ENCODE measurements at regions not wholly inside any gene's neighbourhood (a gene's known extent, or its start where the extent isn't known, plus 50 kb on each side); places are given as distances from the start of the nearest gene placed in this dataset.
"Not testable (repeated sequence)": the region's sequence is repeated elsewhere in the genome, so short reads cannot be mapped to it uniquely, and the experiment has no call there.

DNA sequence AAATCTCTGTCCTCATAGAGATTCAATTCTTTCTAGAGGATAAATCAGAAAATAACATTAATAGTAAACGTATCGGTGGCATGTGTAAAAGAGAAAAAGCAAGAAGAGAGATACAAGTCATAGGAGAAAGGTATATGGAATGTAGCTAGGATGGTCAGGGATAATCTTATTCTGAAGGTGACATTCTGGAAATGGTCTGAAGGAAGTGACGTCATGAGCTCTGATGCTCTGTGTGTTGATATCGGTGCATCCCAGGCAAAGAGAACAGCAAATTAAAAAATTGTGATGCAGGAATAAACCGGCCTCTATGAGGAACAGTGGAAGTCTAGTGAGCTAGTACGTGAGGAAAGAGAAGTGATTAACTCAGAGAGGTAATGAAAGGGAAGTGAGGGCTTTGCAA lies 1215.8 kb downstream of the CNTNAP5 start:
- H3K36me3 Mint-ChIP-seq = no peaks in the 10 kb centered on the region
- no peak overlapping the region for H3K27ac Mint-ChIP-seq
- no peak for ATAC-seq
- no peak overlapping the region for H3K4me3 Mint-ChIP-seq
- H3K9me3 Mint-ChIP-seq = peaks cover 10% of the 10 kb centered on the region
- no peaks in the 10 kb centered on the region for H3K27me3 Mint-ChIP-seq
- H3K4me1 Mint-ChIP-seq = no peaks in the 10 kb centered on the region

DNA sequence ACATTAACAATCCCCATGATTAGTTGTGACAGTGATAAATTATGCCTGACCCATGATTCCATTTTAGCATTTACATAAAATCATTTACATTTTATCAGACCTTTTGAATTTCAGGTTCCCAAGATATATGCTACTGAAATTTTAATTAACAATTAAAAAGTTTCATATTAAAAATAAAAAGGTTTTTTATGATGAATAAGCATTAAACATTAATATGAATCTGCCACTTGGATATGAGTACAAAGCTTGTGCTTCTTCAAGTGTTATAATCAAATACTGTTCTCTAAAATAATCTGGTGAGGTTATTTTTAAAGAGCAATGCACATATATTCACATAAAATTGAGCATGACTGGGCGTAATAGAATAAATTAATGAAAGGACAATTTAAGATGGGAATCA lies 1218.0 kb downstream of the CNTNAP5 start:
- Mint-ChIP-seq H3K27me3 (no peaks in the 10 kb centered on the region), H3K27ac (no peak overlapping the region), H3K9me3 (peaks cover 13% of the 10 kb centered on the region), H3K4me1 (no peaks in the 10 kb centered on the region), H3K4me3 (no peak overlapping the region), H3K36me3 (no peaks in the 10 kb centered on the region)
- no peak for ATAC-seq

DNA sequence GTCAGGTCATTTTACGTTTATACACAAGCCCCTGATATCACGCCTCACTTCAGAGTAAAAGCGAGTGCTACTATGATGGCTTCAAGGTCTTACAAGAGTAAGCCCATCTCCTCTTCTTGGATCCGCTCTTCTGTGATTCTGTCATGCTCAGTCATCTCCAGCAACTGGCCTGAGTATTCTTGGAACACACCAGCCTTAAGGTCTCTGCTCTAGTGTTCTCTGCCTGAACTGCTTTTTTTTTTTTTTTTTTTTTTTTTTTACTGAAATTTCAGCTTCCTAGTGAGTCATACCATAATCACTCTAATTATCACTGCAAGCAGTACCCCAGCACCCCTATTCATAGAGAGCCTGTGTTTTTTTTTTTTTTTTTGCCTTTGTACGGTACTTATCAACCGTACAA lies 1228.9 kb downstream of the CNTNAP5 start:
- no peaks in the 10 kb centered on the region for H3K36me3 Mint-ChIP-seq
- no peak overlapping the region for H3K27ac Mint-ChIP-seq
- no peaks in the 10 kb centered on the region for H3K27me3 Mint-ChIP-seq
- ATAC-seq = no peak
- peaks cover 4% of the 10 kb centered on the region for H3K9me3 Mint-ChIP-seq
- H3K4me1 Mint-ChIP-seq = no peaks in the 10 kb centered on the region
- no peak overlapping the region for H3K4me3 Mint-ChIP-seq

DNA sequence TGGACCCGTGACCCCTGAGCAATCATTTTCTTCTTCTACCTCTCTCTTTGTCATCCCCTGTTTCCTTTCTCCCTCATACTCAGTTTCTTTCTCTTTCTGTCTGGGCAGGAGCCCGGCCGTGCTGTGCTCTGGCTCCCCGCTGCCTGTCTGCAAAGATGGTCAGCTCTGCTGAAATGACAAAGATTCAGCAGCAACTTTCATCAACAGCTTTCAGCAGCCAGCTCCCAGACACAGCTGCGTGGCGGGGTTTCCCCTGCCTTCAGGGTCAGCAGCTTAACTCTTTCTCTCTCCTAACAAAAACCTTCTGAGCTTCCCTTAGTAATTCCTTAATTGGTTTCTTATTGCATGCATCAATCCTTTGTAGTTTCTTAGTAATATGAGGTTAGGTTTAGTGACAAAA lies 1234.4 kb downstream of the CNTNAP5 start:
- Mint-ChIP-seq H3K4me3 (no peak overlapping the region), H3K27me3 (no peaks in the 10 kb centered on the region), H3K27ac (no peak overlapping the region), H3K4me1 (no peaks in the 10 kb centered on the region), H3K9me3 (peaks cover 8% of the 10 kb centered on the region), H3K36me3 (no peaks in the 10 kb centered on the region)
- no peak for ATAC-seq

DNA sequence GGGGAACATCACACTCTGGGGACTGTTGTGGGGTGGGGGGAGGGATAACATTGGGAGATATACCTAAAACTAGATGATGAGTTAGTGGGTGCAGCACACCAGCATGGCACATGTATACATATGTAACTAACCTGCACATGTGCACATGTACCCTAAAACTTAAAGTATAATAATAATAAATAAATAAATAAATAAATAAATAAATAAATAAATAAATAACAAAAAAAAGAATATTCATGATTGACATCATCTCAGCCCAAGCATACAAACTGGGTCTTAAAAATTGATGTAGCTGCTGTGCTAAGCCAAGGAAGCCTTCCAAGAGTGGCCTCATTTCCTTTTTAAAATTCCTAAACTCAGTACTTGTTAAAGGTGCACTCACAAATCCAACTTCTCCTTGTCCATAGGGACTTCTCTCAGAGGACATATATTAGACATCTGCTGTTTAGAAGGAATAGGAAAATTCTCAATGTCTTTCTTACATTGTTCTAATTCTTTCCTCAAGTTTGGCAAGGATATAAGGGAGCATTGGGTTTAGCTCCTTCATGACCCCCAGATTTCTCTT lies 1235.4 kb downstream of the CNTNAP5 start:
- not testable (repeated sequence) for H3K36me3 Mint-ChIP-seq, H3K9me3 Mint-ChIP-seq, ATAC-seq, H3K27me3 Mint-ChIP-seq, H3K27ac Mint-ChIP-seq, H3K4me1 Mint-ChIP-seq, H3K4me3 Mint-ChIP-seq

DNA sequence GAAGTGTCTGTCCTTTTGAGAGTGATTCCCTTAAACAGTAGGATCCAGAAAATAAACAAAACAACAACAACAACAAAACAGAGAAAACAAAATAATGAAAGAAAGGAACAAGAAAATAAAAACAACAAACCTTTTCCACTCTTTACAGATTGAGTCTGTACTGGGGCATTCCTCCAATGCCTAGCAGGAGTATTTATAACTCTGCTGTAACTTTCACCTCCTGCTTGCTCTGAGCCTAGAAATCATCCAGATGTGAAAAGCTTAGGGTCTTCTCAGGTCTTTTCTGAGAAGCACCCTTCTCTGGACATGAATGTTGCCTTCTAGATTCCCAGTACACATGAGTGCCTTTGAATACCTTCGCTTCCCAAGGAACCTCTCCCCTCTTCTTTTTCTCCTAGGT lies 1239.4 kb downstream of the CNTNAP5 start:
- H3K36me3 Mint-ChIP-seq = no peaks in the 10 kb centered on the region
- H3K27ac Mint-ChIP-seq = no peak overlapping the region
- peaks cover 4% of the 10 kb centered on the region for H3K9me3 Mint-ChIP-seq
- H3K27me3 Mint-ChIP-seq = no peaks in the 10 kb centered on the region
- no peaks in the 10 kb centered on the region for H3K4me1 Mint-ChIP-seq
- ATAC-seq = no peak
- no peak overlapping the region for H3K4me3 Mint-ChIP-seq

DNA sequence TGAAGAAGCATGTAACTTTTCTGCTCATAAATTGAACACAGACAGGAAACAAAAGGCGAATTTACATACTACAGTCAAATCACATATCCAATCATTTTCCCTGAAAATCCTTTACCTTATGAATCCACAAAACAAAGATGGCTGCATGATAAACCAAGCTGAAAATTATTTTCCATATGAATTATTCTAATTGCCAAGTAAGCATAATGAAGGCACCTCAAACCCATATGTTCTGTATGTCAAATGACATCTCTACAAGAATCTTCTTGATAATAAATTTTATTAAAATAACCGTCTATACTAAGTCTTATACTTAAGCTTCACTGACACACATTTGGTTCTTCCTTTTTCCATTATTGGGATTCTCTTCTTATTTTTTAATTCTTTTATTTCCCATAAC lies 1242.6 kb downstream of the CNTNAP5 start:
- no peak for ATAC-seq
- H3K9me3 Mint-ChIP-seq = peaks cover 5% of the 10 kb centered on the region
- no peaks in the 10 kb centered on the region for H3K4me1 Mint-ChIP-seq
- no peak overlapping the region for H3K4me3 Mint-ChIP-seq
- no peaks in the 10 kb centered on the region for H3K27me3 Mint-ChIP-seq
- H3K27ac Mint-ChIP-seq = no peak overlapping the region
- no peaks in the 10 kb centered on the region for H3K36me3 Mint-ChIP-seq

DNA sequence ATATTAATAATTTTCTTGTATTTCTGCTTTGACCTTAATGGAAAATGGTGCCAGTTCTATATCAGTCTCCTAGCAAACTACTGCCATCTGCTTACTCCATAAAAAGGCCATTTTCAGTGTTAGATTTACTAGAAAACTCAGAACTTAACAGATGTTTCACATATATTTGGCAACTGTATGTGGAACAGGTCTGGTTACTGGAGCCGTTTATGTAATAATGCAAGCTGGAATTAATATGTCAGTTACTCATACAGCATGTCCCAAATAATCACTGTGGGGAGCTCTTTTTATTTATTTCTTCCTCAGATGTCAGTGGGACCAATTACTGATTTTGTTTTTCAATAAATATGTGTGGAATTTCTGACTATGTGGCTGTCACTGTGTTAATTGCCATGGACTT lies 1247.6 kb downstream of the CNTNAP5 start:
- Mint-ChIP-seq H3K27me3 (no peaks in the 10 kb centered on the region), H3K36me3 (no peaks in the 10 kb centered on the region), H3K9me3 (peaks cover 10% of the 10 kb centered on the region), H3K27ac (no peak overlapping the region), H3K4me1 (no peaks in the 10 kb centered on the region), H3K4me3 (no peak overlapping the region)
- no peak for ATAC-seq

DNA sequence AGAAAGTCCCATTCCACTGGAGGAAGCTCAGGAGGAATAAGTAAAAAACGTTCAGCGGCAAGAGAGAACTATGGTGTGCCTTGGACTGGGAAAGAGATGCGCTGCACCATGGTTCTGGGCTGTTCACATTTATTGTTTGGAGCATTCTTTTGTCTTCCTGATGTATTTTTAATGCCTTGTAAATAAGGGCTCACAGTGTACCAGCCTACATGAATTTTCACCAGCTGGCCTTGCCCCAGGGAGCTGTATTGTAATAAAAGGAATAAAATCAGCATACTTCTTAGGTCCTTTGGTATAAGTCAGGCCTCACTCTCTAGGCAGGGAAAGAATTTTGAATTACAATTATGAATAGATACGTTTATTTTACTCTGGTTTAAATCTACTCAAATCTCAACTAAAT lies 1249.6 kb downstream of the CNTNAP5 start:
- Mint-ChIP-seq H3K27me3 (no peaks in the 10 kb centered on the region), H3K9me3 (peaks cover 7% of the 10 kb centered on the region), H3K36me3 (no peaks in the 10 kb centered on the region), H3K4me1 (no peaks in the 10 kb centered on the region), H3K27ac (no peak overlapping the region), H3K4me3 (no peak overlapping the region)
- no peak for ATAC-seq

DNA sequence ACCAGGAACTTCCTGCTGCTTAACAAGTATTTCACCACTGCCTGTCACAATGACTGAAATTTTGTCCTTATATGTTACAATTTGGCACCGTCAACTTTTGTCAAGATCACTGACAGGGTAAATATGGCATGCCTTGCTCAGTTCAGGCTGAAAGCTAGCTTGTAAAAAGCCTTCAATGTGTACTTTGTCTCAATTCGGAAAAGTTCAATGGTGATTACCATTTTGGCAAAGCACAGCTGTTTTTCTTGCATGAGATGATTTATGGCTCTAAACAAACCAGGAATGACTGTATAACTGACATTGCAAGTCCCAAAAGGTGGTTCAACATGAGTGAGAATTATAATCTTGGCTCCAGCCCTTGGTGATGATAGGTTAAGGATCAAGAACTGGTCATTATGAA lies 1255.2 kb downstream of the CNTNAP5 start:
- no peak overlapping the region for H3K4me3 Mint-ChIP-seq
- ATAC-seq = no peak
- no peaks in the 10 kb centered on the region for H3K4me1 Mint-ChIP-seq
- H3K27ac Mint-ChIP-seq = no peak overlapping the region
- H3K36me3 Mint-ChIP-seq = no peaks in the 10 kb centered on the region
- no peaks in the 10 kb centered on the region for H3K27me3 Mint-ChIP-seq
- peaks cover 6% of the 10 kb centered on the region for H3K9me3 Mint-ChIP-seq

DNA sequence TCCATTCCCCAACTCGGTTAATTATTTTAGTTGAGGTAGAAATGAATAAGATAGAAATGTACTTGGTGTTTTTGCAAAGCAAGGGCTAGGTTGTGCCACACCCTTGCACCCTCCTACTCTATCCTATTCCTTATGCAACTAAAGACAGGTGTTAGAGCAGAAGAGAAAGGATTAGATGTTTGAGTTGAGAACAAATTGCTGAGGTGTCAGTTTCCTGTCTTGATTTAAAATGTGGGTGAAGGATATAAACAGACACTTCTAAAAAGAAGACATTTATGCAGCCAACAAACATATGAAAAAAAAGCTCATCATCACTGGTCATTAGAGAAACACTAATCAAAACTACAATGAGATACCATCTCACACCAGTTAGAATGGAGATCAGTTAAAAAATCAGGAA lies 1256.2 kb downstream of the CNTNAP5 start:
- H3K36me3 Mint-ChIP-seq = no peaks in the 10 kb centered on the region
- ATAC-seq = no peak
- H3K27ac Mint-ChIP-seq = no peak overlapping the region

DNA sequence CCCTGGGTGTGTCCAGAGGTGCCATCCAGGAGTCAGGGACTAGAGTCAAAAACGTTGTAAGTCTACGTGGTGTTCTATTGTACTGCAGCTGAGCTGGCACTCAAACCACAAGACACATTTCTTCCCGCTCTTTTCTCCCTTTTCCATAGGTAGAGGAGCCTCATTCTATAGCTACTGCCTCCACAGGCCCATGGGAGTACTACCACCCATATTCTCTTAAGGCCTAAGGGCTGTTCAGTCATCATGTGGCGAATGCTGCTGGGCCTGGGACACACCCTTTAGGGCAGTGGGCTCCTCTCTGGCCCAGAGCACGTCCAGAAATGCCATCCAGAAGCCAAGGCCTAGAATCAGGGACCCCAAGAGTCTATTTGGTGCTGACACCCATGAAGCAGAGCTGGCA lies 1271.7 kb downstream of the CNTNAP5 start:
- Mint-ChIP-seq H3K27ac (no peak overlapping the region), H3K4me3 (no peak overlapping the region), H3K4me1 (no peaks in the 10 kb centered on the region), H3K9me3 (peaks cover 2% of the 10 kb centered on the region), H3K27me3 (no peaks in the 10 kb centered on the region), H3K36me3 (no peaks in the 10 kb centered on the region)
- ATAC-seq = no peak

More for the DNA sequence above, 1256.2 kb downstream of the CNTNAP5 start:
- Mint-ChIP-seq H3K27me3 (no peaks in the 10 kb centered on the region), H3K4me1 (no peaks in the 10 kb centered on the region), H3K4me3 (no peak overlapping the region), H3K9me3 (peaks cover 6% of the 10 kb centered on the region)

DNA sequence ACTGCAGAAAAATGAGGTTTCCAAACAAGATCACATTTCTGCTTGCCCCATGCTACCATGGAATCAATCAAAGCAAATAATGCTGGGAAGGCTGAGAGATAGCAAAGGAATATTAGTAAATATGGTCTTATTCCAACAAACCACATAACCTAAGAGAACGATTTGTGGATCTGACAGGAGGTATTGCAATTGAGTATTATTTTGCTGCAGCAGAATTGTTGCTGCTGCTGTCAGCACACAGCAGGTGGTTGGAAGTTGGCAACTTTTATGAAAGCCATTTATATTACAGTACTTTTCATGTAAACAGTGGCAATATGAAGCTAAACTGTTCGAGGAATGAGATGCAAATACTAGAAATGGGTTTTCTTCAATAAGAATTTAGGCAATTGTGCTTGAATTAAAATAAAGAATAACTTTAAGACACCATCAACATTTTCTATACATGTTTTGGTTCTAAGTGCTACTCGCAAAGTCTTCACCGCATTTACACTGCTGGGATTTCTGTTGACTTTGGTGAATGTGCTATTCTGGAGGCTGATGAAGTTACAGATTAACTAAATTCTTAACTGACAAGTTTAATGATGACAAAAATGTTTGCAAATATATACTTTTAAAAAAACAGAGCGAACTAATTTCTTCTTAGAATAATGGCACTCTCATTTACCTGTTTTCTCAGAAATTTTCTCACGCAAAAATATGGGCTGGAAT lies 1285.7 kb downstream of the CNTNAP5 start:
- Mint-ChIP-seq H3K27me3 (no peaks in the 10 kb centered on the region), H3K9me3 (peaks cover 7% of the 10 kb centered on the region), H3K4me1 (no peaks in the 10 kb centered on the region), H3K36me3 (no peaks in the 10 kb centered on the region), H3K4me3 (no peak overlapping the region), H3K27ac (no peak overlapping the region)
- ATAC-seq = no peak

DNA sequence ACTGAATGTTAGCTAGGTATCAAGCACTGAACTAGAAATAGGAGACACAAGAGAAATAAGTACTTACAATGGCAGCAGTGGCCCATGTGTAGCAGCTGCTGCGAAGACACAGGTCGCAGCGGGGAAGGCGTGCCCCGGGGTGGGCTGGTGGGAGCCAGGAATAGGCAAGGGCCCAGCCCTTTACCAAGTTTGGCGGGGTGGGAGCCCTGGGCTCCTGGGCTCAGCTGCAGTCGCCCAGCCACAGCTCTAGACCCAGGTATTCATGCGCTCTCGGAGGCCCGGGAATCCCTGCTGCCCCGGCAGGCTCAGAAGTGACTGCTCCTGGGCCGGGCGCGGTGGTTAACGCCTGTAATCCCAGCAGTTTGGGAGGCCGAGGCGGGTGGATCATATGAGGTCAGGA lies 1287.3 kb downstream of the CNTNAP5 start:
- Mint-ChIP-seq H3K27me3 (no peaks in the 10 kb centered on the region), H3K9me3 (peaks cover 3% of the 10 kb centered on the region), H3K4me3 (no peak overlapping the region), H3K27ac (no peak overlapping the region), H3K36me3 (no peaks in the 10 kb centered on the region), H3K4me1 (no peaks in the 10 kb centered on the region)
- ATAC-seq = no peak

DNA sequence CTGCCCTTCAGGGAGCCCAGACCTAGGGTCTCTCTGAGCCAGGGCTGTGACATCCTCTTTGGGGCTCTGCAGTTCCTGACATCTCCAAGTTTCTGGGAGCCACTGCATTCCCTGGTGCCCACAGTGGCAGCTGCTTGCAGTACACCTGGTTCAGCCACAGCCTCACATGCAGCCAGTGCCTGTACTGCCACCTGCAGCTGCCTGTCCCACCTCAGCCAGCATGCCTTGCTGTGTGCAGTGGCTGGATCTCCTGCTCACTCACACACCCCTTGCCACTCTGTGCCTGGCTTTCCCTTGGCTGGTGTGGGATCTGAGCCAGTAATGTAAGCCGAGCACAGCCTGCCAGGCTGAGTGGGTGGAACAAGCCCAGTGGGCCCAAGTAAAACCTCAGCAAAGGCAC lies 1288.7 kb downstream of the CNTNAP5 start:
- no peaks in the 10 kb centered on the region for H3K4me1 Mint-ChIP-seq
- ATAC-seq = peak; percentile 24
- no peak overlapping the region for H3K27ac Mint-ChIP-seq
- no peaks in the 10 kb centered on the region for H3K27me3 Mint-ChIP-seq
- no peaks in the 10 kb centered on the region for H3K9me3 Mint-ChIP-seq
- no peak overlapping the region for H3K4me3 Mint-ChIP-seq
- H3K36me3 Mint-ChIP-seq = no peaks in the 10 kb centered on the region

DNA sequence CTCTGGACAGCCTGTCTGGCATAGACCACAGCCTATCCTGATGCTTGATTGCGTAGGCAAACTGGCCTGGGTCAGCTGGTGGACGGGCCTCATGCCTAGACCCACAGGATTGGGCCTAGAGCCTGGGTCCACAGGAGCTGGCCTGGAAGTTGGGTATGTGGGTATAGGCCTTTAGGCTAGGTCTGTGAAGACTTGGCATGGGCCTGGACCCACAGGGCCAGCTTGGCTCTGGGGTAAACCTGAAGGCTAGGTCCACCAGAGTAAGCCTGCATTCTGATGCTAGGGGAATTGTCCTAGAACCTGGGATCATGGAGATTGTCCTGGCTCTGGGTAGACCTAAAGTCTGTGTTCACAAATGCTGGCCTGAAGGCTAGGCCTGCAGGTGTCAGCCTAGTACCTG lies 1293.7 kb downstream of the CNTNAP5 start:
- H3K4me3 Mint-ChIP-seq = no peak overlapping the region
- peak; percentile 27 for ATAC-seq
- no peak overlapping the region for H3K27ac Mint-ChIP-seq
- no peaks in the 10 kb centered on the region for H3K27me3 Mint-ChIP-seq
- peaks cover 4% of the 10 kb centered on the region for H3K9me3 Mint-ChIP-seq
- no peaks in the 10 kb centered on the region for H3K4me1 Mint-ChIP-seq
- H3K36me3 Mint-ChIP-seq = no peaks in the 10 kb centered on the region
